ENCODE measurements at regions not wholly inside any gene's neighbourhood (a gene's known extent, or its start where the extent isn't known, plus 50 kb on each side); places are given as distances from the start of the nearest gene placed in this dataset.

DNA sequence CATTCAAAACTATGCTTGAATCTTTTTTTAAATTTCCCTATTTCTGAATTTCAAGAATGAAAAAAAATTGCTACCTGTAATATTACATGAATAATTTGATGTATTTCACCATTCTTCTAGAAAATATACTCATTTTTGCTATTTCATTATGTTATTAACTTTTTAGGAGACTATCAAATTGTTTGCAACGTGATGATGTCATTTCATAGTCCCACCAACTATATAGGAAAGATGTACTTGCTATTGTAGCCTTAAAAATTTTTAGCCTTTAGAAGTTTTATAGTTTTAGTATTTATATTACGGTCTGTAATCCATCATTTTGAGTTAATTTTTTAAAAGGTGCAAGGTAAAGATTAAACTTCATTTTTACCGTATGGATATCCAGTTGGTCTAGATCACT lies 81.4 kb upstream of the AHI1 start:
- Histone ChIP-seq H3K27me3 (no peaks in the 10 kb centered on the region), H3K9me3 (no peaks in the 10 kb centered on the region), H3K36me3 (no peaks in the 10 kb centered on the region), H3K4me3 (no peak overlapping the region), H3K27ac (no peak overlapping the region), H3K4me1 (no peaks in the 10 kb centered on the region)
- intact Hi-C loops (cut with DNase I): no loop called here
- TF ChIP-seq POLR2AphosphoS5 (IDR thresholded peaks at IDR 0.05) (no peak), POLR2A (IDR thresholded peaks at IDR 0.05) (no peak), EP300 (IDR thresholded peaks at IDR 0.05) (no peak)
- WGBS, 2 donors: 79 to 90% methylated on average over 3 of the region's 3 CpGs
- no peak for DNase-seq

- 90 to 91% methylated on average over 3 of the region's 3 CpGs for WGBS, 2 donors
- Histone ChIP-seq H3K27me3 (no peaks in the 10 kb centered on the region), H3K4me3 (no peak overlapping the region), H3K4me1 (no peaks in the 10 kb centered on the region), H3K36me3 (no peaks in the 10 kb centered on the region), H3K27ac (no peak overlapping the region), H3K9me3 (no peaks in the 10 kb centered on the region)
- TF ChIP-seq EP300 (IDR thresholded peaks at IDR 0.05) (no peak), POLR2A (IDR thresholded peaks at IDR 0.05) (no peak), CTCF (IDR thresholded peaks at IDR 0.05) (no peak)
- intact Hi-C loops (cut with DNase I): no loop called here
- no peak for DNase-seq
Observed at GRCh38 chr6:135581211-135581610, 83.7 kb upstream of the AHI1 start.

DNA sequence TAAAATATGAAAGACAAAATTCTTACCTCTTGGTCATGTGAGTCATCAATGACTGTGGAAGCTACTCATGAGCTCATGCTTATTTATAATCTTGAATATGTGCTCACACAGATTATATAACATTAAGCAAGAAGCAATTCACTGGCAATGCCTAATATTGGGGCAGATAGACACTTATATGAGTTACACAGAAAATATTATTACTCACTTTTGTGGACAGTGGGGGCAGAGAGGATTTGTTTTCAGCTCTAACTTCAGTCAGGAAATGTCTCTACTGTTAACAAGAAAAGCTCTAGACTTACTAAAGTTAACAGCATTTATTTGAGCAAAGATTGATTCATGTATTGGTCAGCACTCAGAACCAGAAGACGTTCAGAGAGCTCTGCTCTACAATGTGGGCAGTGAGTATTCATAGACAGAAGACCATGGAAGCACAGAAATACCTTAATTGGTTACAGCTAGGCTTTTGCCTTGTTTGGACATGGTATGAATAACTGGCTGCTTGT lies 85.8 kb upstream of the AHI1 start:
- no peak overlapping the region for H3K27ac ChIP-seq
- 50 to 72% methylated on average over 1 of the region's 1 CpG for WGBS, 2 donors
- DNase-seq: no peak
- H3K4me1 ChIP-seq: no peaks in the 10 kb centered on the region
- H3K4me3 ChIP-seq: no peak overlapping the region
- H3K27me3 ChIP-seq: no peaks in the 10 kb centered on the region
- TF ChIP-seq POLR2AphosphoS5 (IDR thresholded peaks at IDR 0.05) (no peak), POLR2A (IDR thresholded peaks at IDR 0.05) (no peak), CTCF (IDR thresholded peaks at IDR 0.05) (no peak), EP300 (IDR thresholded peaks at IDR 0.05) (no peak)
- no peaks in the 10 kb centered on the region for H3K36me3 ChIP-seq
- intact Hi-C loops (cut with DNase I): no loop called here
- H3K9me3 ChIP-seq: no peaks in the 10 kb centered on the region

GRCh38 chr6:135586388-135586787 lies 88.8 kb upstream of the AHI1 start:
- no peak for DNase-seq
- TF ChIP-seq POLR2A (IDR thresholded peaks at IDR 0.05) (no peak), EP300 (IDR thresholded peaks at IDR 0.05) (no peak), CTCF (IDR thresholded peaks at IDR 0.05) (no peak), POLR2AphosphoS5 (IDR thresholded peaks at IDR 0.05) (no peak)
- H3K27ac ChIP-seq: no peak overlapping the region
- no peaks in the 10 kb centered on the region for H3K4me1 ChIP-seq
- H3K36me3 ChIP-seq: no peaks in the 10 kb centered on the region
- no peaks in the 10 kb centered on the region for H3K9me3 ChIP-seq
- H3K27me3 ChIP-seq: no peaks in the 10 kb centered on the region
- intact Hi-C loops (cut with DNase I): no loop called here
- H3K4me3 ChIP-seq: no peak overlapping the region
- WGBS, 2 donors: 57 to 77% methylated on average over 2 of the region's 2 CpGs

DNA sequence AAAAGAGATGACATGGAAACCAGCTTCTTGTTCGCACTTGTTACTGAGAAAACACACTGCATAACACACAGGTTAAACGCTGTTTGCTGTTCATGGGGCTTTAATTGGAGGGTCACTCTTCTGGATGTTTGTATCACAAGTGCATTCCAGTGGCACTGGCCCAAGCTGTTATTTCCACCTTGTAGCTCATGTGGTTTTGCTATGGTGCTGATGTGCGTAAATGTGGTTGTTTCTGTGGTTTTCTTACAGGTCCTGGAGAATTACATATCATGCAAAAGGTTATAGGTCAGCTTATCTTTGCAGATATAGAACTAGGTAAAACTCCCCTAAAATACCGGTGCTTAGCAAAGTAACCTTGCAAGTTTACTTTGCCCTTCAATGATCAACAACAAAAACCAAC lies 89.3 kb upstream of the AHI1 start:
- WGBS, 2 donors: 66 to 69% methylated on average over 4 of the region's 4 CpGs
- Histone ChIP-seq H3K36me3 (no peaks in the 10 kb centered on the region), H3K4me3 (no peak overlapping the region), H3K9me3 (no peaks in the 10 kb centered on the region), H3K4me1 (no peaks in the 10 kb centered on the region), H3K27ac (no peak overlapping the region), H3K27me3 (no peaks in the 10 kb centered on the region)
- intact Hi-C loops (cut with DNase I): no loop called here
- TF ChIP-seq POLR2A (IDR thresholded peaks at IDR 0.05): no peak
- no peak for TF ChIP-seq CTCF (IDR thresholded peaks at IDR 0.05)
- no peak for TF ChIP-seq EP300 (IDR thresholded peaks at IDR 0.05)
- TF ChIP-seq POLR2AphosphoS5 (IDR thresholded peaks at IDR 0.05): no peak
- DNase-seq: no peak

Measured in sigmoid colon (tissue), 6 donors.